ENCODE measurements at regions not wholly inside any gene's neighbourhood (a gene's known extent, or its start where the extent isn't known, plus 50 kb on each side); places are given as distances from the start of the nearest gene placed in this dataset.
"Not testable (repeated sequence)": the region's sequence is repeated elsewhere in the genome, so short reads cannot be mapped to it uniquely, and the experiment has no call there.

DNA sequence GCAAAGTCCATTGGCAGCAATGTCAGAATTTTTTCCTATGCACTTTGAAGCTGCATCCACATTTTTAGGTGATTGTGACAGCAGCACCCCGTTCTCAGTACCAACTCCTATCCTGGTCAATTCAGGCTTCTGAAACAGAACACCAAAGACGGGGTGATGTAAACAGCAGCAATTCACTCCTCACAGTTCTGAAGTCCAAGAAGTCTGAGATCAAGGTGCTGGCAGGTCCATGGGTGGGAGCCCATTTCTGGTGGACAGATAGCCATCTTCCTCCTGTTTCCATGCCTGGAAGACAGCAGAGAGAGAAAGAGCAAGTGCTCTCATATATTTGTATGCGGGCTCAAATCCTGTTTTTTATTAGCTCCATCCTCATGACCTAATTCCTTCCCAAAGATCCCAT lies 471.2 kb downstream of the BRD1 start:
- no peak for DNase-seq

DNA sequence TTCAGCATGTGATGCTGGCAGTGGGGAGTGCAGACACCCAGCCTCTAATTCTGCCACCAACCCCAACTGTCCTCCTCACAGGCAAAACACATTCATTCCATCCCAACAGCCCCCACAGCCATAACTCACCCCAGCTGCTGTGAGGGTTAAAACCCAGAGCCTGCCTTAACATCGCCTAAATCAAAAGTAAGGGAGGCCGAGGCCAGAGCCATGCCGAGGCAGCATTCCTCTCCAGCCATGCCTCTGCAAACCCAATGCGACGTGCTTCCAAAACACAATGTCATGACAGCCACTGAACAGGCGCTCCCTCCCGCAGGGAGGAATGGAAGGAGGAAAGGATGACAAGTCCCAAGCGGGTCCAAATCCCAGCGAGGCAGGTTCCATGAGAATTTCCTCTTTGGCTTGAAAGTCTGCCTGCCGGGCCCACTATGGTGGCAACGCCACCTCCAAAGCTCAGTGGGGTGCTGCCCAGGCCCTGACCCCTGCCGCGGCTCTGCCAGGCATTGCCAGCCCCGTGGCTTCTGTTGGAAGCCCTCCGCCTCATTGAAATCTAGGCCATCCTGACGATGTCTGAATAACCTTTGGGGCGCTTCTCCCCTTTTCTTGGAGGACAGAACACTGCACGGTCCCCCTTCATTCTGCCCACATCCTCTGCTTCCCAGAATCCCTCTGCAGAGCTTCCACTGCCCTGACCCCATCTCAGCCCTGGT lies 472.3 kb downstream of the BRD1 start:
- DNase-seq = no peak

DNA sequence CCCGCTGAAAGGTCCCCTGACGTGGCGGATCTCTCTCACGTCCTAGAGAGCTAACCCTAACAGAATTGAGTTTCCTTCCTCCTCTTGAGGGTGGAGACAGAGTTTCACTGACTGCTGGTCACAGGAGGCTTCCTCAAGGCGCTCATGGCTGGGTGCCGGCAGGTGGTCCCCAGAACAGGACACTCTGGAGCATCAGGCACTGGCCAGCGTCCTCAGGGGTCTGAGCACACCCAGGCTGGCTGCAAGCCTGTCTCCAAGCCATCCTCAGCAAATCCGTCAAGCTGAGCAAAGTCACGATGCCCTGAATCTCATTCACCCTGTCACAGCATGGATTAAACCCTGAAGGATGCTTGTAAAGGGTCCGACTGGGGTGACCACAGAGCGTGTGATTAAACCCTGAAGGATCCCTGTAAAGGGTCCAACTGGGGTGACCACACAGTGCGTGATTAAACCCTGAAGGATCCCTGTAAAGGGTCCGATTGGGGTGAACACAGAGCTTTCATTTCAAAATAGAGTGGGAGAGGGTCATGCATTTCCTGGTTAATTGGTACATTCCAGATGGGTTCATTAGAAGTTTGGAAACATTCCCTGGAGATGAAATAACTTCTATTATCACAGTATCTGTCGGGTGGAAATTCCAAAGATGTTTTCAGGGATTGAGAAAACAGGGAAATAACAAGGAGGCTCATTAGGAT lies 473.0 kb downstream of the BRD1 start:
- no peak for DNase-seq

DNA sequence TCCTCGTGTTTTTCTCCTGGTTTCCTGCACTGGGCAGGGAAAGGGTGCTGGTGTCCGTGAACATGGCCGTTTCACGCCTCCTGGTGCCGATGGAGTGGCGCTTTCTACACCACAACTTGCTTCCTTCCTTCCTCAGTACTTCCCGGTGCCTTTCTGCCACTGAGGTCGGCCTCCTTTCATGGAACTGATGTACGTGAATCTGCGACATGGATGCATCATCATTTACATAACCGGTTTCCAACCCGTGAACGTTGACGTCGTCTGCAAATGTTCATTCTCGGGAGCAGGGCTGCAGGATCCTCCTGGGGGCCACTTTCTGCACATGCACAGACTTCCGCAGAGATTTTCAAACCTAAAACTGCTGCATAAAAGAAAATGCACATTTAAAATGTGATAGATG lies 474.4 kb downstream of the BRD1 start:
- DNase-seq = no peak

DNA sequence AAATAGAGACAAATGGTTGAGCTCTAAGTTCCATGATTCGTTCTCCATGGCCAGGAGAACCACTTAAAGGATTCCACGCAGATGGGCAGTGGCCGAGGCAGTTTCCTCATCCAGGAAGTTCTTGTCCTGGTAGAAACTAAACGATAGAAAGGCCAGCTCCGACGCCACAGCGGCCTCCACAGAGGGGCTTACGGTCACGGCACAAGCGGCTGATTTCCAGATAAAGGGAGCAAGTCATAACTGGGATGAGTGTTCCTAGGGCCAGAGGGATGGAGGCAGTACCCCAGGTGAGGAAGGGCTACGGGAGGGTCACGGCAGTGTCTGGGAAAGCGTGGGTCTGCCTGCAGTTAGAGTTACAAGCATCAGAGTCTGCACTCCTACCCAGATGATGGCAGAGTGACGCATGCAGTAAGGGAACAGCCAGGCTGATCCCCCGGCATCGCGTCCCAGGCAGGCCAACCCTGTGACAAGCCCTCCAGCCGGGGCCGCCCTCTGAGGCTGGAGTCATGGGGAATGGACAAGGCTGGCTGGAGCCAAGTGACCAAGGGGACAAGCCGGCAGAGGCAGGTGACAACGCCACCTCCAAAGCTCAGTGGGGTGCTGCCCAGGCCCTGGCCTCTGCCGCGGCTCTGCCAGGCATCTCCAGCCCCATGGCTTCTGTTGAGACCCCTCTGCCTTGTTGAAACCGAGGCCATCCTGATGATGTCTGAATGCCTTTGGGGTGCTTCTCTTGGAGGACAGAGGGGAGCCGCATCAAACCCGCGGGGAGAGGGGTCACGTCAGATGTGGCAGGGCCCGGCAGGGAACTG lies 475.1 kb downstream of the BRD1 start:
- no peak for DNase-seq

DNA sequence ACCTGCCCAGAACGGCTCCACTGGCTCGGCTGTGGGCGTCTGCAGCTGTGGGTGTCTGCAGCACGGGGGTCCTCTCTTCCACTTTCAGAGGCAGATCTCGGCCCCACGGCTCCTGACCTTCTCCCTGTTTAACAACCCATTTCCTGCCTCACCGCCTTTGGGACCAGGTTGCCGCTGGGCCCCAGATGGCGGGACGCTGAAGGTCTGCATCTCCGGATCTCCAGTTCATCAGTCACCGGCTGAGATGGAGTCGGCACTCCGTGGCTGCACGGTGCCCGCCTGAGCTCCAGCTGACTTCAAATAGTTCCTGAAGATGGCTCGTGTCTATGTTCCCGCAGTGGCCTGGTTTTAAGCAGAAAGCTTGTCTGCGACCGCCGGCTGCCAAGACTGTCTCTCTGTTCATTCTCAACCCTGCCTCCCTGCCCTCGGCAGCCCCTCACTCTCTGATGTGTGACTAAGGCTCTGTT lies 475.9 kb downstream of the BRD1 start:
- no peak for DNase-seq

DNA sequence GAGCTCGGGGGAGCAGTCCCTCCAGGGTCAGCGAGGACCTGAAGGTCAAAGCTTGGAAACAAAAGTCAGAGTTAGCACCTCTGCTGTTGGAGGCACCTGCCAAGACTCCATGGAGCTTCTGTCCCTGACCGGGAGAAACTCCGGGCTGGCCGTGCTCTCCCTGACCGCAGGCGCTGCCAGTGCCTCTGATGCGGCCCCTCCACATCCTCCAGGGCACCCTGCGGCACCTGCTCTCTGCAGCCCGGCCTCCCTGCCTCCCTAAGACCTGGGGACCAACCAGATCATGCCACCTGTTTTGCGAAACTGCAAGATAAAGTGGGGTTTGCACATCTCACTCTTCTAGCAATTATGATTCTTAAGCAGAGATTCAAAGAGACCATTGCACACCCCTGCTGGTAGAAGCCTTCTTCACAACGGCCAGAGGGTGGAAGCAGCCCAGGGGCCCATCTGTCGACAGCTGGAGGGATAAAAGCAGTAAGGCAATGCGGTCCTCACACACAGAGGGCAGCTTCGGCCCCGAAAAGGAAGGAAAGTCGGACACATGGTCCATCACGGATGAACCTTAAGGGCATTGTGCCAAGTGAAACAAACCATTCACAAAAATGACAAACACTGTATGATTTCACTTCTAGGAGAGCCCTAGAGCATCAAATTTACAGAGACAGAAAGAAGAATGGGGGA lies 477.1 kb downstream of the BRD1 start:
- no peak for DNase-seq

DNA sequence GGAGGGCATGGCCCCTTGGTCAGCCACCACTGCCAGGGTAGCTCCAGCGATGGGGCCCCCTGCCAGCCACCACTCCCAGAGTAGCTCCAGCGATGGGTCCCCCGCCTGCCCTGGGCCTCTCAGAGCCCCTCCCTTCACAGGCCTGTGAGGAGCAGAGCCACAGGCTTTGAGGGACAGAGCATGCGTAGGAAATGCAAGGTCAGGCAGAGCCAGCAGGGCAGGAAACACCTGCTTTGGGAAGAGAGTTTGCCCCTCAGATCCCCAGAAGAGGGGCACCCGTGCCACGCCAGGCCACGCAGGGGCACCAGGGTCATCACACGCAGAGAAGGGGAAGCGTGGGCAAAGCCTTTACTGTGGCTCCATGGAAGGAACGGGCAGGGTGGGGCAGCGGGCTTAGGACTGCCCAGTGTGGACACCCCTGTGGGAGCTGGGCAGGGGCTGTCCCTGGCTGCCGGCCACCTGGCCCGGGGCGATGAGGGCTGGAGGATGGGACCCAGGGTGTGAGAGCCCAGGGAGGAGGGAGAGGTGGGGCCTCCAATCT lies 477.8 kb downstream of the BRD1 start:
- DNase-seq = no peak

DNA sequence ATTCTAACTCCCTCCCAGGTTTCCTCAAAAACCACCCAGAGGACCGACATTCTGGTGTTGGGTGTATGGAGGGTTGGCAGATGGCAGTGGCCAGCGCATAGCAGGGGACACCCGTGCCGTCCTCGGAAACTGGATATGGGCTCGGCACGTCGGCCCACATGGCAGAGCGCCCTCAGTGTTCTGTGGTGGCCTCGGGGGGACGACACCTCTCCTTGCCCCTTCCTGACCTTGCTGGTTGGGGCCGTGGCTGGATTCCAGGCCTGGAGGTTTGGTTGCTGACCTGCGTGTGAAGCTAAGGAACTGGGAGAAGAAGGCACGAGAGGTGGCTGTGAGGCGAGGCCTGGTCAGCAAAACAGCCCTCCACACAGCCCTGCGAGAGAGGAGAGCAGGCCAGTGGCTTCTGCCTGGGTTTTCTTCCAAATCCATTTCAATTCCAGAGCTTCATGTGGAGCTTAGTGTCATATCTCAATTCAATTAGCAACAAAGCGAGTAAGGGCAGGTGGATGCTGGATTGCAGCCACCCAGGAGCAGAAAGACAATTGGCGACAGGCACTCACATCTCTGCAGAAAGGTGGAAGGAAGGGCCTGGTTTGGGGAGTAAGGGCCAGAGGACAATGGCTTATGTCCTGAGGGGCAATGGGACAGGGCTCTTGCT lies 478.4 kb downstream of the BRD1 start:
- no peak for DNase-seq

DNA sequence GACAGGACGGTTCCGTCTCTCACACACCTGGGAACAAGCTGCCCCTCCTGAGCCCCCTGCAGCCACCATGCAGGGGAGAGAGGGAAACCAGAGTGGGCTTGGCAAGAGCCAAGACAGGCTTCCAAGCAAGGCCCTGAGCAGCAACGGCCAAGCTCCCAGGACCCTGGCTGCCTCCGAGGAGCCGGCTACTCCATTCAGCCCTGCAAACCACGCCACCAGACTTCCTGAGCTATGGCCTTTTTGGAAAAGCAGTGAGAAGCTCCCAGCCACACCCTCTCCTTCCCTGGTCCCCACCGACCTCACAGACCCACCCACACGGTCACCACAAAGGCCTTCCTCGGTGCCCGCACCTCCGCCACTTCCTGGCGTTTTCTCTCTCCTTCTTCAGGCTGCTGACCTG lies 479.0 kb downstream of the BRD1 start:
- DNase-seq = no peak

DNA sequence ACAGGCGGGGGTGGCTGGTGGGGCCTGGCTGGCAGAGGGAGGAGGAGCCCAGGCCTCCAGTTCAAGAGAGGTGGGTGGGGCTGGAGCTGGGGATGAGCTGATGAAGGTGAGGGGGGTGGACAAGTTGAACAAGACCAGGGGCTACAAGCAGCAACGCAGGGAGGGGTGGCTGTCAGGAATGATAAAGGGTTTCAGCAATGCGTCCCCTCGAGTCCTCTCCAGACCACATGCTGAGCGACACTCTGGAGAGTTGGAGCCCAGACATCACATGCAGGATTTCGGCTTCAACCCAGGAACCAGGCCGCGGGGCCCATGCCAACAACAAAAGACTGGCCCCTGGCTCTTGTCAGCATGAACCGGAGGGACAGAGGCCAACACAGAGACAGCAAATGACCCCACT lies 480.3 kb downstream of the BRD1 start:
- DNase-seq = no peak

DNA sequence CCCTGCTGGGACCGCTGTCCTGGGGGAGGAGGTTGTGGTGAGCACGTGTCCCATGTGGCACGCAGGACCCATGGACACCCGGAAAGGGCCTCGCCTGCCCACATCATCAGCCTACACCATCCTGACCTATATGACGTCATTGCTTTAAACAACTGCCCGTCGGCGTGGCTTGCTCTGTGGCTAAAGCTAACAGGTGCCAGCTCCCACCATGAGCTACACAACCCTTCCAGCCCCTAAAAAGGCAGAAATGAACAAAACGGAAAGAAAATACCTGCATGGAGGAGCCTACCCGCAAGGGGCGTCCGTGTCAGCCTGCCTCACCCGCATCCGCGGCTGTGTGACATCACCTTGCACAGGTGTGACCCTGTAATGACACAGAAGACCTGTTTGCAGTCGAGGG lies 481.8 kb downstream of the BRD1 start:
- no peak for DNase-seq

DNA sequence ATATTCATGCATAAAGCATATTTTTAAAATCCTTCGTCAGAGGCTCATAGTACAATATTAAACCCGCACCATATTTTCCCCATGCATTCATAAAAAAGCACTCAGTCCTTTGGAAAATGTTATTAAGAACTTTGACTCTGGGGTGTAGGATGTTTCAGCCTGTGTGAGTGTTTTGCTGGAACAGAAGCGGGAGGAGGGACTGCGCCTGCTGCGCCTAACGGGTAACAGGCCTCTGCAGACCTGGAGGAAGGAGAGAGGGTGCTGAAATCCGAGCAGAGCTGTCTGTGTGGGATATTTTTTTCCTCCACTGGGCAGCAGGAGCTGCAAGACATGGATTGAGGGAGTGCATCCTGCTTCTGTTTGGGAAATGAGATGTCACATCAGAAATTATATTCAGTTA lies 483.0 kb downstream of the BRD1 start:
- DNase-seq = no peak

DNA sequence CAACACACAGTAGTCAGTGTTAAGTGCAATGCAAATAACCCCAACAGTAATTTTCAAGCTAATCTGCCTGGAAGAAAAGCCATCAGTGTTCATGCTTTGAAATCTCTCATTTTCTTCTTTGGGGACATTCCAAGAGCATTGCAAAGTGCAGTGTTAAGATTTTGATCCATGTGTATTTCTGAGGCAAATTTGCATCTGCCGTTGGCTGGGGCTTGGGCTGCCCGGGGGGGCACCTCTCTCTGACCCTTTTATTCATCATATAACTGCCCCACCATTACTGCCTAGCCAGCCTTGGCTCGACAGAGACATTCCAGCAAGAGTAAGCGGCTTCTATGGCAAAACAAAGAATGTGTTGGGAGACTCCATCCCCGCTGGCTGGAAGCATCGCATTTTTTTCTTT lies 483.5 kb downstream of the BRD1 start:
- no peak for DNase-seq

DNA sequence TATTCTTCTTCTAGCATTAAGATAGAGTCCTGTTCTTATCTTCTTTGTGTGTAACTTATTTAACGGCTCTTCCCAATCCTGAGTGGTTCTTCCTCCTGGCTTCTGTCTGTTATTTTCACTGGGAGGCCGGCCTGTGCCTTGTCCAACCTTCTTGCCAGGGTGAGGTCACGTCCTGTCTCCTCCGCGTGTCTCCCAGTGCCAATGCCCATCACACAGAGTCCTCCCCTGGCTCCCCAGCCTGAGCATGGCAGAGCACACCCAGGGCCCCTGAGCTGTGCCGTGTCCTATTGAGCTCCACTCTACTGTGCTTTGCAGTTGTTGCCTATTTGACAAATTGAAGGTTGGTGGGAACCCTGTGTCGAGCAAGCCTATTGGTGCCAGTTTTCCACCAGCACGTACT lies 487.3 kb downstream of the BRD1 start:
- no peak for DNase-seq

DNA sequence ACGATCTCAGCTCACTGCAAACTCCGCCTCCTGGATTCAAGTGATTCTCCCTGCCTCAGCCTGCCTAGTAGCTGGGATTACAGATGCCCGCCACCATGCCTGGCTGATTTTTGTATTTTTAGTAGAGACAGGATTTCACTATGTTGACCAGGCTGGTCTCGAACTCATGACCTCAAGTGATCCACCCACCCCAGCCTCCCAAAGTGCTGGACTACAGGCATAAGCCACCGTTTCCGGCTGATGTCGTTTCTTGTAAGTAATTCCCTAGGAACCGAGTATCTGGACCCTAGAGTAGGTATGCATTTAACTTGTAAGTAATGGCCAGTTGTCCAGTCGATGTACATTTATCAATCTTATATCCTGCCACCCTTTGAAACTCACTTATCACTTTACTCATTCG lies 491.2 kb downstream of the BRD1 start:
- DNase-seq = not testable (repeated sequence)

DNA sequence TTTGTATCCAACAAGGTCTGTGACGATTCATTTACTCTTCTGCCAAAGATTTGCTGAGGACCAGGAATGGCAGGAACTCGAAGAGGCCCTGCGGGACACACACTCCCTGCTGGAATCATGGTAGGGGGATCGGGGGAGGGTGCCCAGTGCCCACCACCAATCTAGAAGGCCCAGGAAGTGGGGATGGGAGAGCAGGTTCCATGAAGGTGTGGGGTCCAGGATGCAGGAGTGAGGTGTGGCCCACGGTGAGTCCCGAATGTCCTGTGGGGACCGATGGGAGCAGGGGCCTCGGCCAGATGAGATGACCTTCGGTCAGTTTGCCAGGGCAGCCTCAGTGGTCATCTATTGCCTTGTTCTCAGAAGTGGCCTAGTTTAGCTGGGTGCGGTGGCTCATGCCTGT lies 492.7 kb downstream of the BRD1 start:
- no peak for DNase-seq

DNA sequence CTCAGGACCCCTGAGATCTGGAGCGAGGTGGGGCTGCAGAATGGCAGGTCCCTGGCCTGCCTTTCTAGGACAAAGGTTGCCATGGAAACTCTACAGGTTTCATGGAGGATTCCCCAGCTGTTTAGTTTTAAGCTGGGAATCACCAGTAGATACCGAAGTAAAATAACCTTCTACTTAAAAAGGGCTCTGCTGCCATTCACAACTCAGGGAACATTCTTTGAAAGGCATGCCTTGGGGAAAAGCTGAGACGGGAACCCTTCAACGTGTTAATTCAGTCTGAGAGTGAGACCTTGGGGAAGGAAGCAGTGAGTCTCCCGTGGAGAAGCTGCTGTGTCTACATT lies 493.3 kb downstream of the BRD1 start:
- DNase-seq = no peak

DNA sequence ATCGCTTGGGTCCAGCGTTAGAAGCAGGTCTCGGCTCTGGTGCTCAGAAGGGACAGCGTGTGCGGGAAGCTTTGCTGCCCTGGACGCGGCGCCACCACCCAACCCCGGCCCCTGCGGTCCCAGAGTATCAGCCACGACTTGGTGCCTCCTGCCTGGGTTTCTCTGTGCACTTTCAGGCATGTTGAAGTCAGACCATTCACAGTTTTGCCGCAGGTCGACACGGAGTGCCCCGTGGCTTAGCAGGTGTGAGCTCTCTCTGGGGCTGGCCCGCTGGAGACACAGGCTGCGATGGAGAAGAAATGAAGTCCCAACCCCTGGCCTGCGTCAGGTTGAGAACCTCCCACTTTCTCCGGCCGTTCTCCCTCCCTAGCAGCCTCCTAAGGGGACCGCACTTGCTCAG lies 494.5 kb downstream of the BRD1 start:
- DNase-seq = no peak

DNA sequence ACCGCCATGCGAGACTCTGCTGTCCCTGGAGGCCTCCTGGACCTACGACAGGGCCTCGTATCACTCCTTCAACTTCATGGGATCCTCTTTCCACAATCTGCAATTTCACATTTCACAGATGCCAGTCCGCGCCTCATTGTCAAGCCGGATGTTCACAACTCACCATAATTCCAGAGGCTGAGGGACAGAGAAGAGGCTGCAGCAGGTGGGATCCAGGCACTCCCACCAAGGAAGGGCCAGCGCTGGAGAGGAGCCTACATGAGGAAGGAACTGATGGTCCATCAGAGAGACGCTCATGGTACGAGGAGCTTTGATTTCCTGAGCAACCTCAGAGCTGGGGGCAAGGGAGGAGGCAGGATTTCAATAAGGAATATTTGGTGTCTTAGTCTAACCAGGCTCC lies 495.0 kb downstream of the BRD1 start:
- no peak for DNase-seq

DNA sequence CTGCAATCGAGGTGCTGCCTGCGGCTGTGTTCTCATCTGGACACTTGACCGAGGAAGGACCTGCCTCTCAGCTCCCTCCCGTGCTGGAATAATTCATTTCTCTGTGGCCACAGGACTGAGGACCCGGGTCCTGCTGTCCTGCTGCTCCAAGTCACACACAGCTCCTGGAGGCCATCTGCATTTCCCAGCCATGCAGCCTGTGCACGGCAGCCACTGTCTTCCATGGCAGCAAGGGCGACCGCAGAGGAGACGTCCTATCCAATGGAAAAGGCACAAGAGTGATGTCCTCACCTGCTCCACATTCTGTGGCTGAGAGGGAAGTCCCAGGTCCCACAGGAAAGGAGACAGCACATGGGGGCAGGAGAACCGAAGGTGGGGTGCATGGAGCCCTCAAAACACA lies 495.8 kb downstream of the BRD1 start:
- DNase-seq = no peak

DNA sequence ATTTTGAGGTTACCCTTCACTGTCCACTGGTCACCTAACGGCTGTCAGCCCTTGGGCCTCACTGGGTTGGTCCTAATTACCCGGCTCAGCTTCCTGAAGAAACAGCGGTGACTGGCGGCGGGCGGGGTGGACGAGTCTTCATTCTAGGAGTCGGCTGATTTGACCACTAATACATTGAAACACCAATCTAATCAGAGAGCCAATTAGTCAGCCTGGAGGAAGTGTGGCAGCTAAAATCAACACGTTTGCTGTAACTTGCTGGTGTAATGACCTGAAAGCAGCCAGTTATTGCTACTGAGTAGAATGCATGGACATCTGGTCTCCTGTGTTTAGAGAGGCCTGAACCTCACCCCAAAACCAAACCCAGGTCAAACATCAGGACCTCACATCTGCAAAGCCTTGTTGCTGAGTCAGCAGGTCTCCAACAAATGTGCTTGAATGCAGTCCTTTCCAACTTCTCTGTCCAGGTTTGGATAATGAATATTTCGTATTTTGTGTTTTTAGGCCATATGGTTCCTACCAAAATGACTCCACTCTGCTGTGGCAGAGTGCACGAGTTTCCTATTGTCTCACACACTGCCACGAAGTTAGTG lies 496.4 kb downstream of the BRD1 start:
- DNase-seq = no peak
